K562 (cell line): ENCODE measurements at regions not wholly inside any gene's neighbourhood (a gene's known extent, or its start where the extent isn't known, plus 50 kb on each side); places are given as distances from the start of the nearest gene placed in this dataset.

ENCODE experiments used
- ATAC-seq: fragments of 200-7000 bp; cut with Tn5 transposase; 3 replicates; pipeline ENCODE4 v1.9.1; 2020; ENCODE audit warnings: moderate library complexity
- BruUV-seq: library from RNA; stranded (reverse); fragments of 400-500 nt; replicated peaks from 2 replicates; lab custom pipeline; 2021; lab: Mats Ljungman, UMichigan
- CTCF ChIA-PET: fragments of 300-600 bp; formaldehyde crosslinking; extraction: SDS; loops from one replicate; lab custom pipeline; 2021; ENCODE audit warnings: low intra/inter-chr PET ratio; lab: Yijun Ruan, JAX
- POLR2A ChIA-PET: fragments of 300-600, 350-650 bp; sonication (Branson Sonifier 250); formaldehyde crosslinking; extraction: SDS; loops from one replicate; lab custom pipeline; 2021; ENCODE audit warnings: antibody characterized with exemption, inconsistent platforms; lab: Yijun Ruan, JAX
- DNase-seq, 4 experiments: peaks; one replicate each; pipeline versions ENCODE4 v3.0.0 to v3.0.0-alpha.2; 2011 to 2018; ENCODE audit warnings: low spot score in 3 of 4, mixed read lengths in 3 of 4; ENCODE audit errors: extremely low read depth in 1 of 4
- FAIRE-seq: peaks from 2 replicates; lab custom pipeline; 2011; peaks lifted over from hg19 to GRCh38; lab: Jason Lieb, UNC
- H2AFZ ChIP-seq: 2 replicates; pipeline ENCODE4 v1.6.0; 2011; ENCODE audit warnings: low read depth, low read length, control low read depth, inconsistent platforms
- H3K27ac ChIP-seq: fragments of 200-600 bp; 3 replicates; pipeline ENCODE4 v1.8.0; 2011; ENCODE audit warnings: low read depth, mild to moderate bottlenecking, control low read depth, inconsistent platforms, low read length, moderate library complexity, mixed read lengths; ENCODE audit errors: extremely low read depth
- H3K27me3 ChIP-seq, 2 experiments: fragments of 300-600 bp in 1 of 2; 2 replicates in 1 of 2; 3 replicates in 1 of 2; pipeline versions ENCODE4 v1.6.0 to v1.8.0; 2011; ENCODE audit warnings: inconsistent platforms in 2 of 2, low read length in 2 of 2, mild to moderate bottlenecking in 1 of 2, mixed read lengths in 1 of 2, moderate library complexity in 1 of 2; ENCODE audit not compliant: control insufficient read depth in 2 of 2, insufficient read depth in 2 of 2
- H3K36me3 ChIP-seq: fragments of 300-600 bp; 3 replicates; pipeline ENCODE4 v1.8.0; 2011; ENCODE audit warnings: mild to moderate bottlenecking, low read length, inconsistent platforms; ENCODE audit not compliant: control insufficient read depth, insufficient read depth
- H3K4me1 ChIP-seq, 2 experiments: fragments of 200-600 bp in 1 of 2; replicated peaks in 1 of 2; 2 replicates in 1 of 2; 3 replicates in 1 of 2; pipeline versions ENCODE4 v1.5.1 to v1.8.0; 2011; ENCODE audit warnings: inconsistent platforms in 2 of 2, low read length in 2 of 2, mild to moderate bottlenecking in 1 of 2, mixed read lengths in 1 of 2, moderate library complexity in 1 of 2; ENCODE audit not compliant: control insufficient read depth in 2 of 2, insufficient read depth in 2 of 2
- H3K4me2 ChIP-seq: 2 replicates; pipeline ENCODE4 v1.6.1; 2011; ENCODE audit warnings: low read length, control low read depth, inconsistent platforms, mixed read lengths; ENCODE audit not compliant: insufficient read depth
- H3K4me3 ChIP-seq: fragments of 200-600 bp; sonication (generic), shearing (Covaris generic); 2 replicates; pipeline ENCODE4 v1.5.1; 2016; ENCODE audit warnings: control low read depth, inconsistent platforms
- H3K79me2 ChIP-seq: fragments of 200-600 bp; 3 replicates; pipeline ENCODE4 v1.8.0; 2011; ENCODE audit warnings: low read length, inconsistent platforms; ENCODE audit not compliant: control insufficient read depth, insufficient read depth
- H3K9ac ChIP-seq, 2 experiments: 2 replicates each; pipeline versions ENCODE4 v1.6.0 to v1.6.1; 2011; ENCODE audit warnings: low read depth in 2 of 2, low read length in 2 of 2, control low read depth in 1 of 2, inconsistent platforms in 1 of 2, mild to moderate bottlenecking in 1 of 2, mixed read lengths in 1 of 2; ENCODE audit not compliant: insufficient read depth in 1 of 2
- H3K9me1 ChIP-seq: one replicate; pipeline ENCODE4 v1.6.0; 2011; ENCODE audit warnings: inconsistent platforms, mild to moderate bottlenecking, low read length, moderate library complexity; ENCODE audit not compliant: control insufficient read depth, insufficient read depth
- H3K9me3 ChIP-seq: replicated peaks from 2 replicates; pipeline ENCODE4 v1.5.1; 2011; ENCODE audit warnings: low read depth, low read length, inconsistent platforms; ENCODE audit not compliant: control insufficient read depth, insufficient read depth
- H4K20me1 ChIP-seq: replicated peaks from 2 replicates; pipeline ENCODE4 v1.6.1; 2011; ENCODE audit warnings: low read length, inconsistent platforms, mixed read lengths; ENCODE audit not compliant: control insufficient read depth, insufficient read depth
- ARHGAP35 ChIP-seq: fragments of 450-650 bp; IDR thresholded peaks from 2 replicates; pipeline ENCODE4 v1.6.1; 2018; ENCODE audit not compliant: partially characterized antibody
- CEBPZ ChIP-seq: fragments of 150-350 bp; IDR thresholded peaks from 2 replicates; pipeline ENCODE4 v1.6.1; 2014; ENCODE audit warnings: low read depth, mild to moderate bottlenecking, low read length, borderline replicate concordance
- HDAC6 ChIP-seq: IDR thresholded peaks from 2 replicates; pipeline ENCODE4 v1.6.1; 2012; ENCODE audit warnings: low read depth, mild to moderate bottlenecking, control low read depth, inconsistent platforms, low read length, moderate library complexity
- POLR3A ChIP-seq: IDR thresholded peaks from 2 replicates; pipeline ENCODE4 v1.6.1; 2011; ENCODE audit warnings: borderline replicate concordance, mild to moderate bottlenecking, moderate library complexity; ENCODE audit not compliant: insufficient read length, insufficient read depth; ENCODE audit errors: extremely low read depth
- SMARCB1 ChIP-seq: IDR thresholded peaks from 2 replicates; pipeline ENCODE4 v1.6.1; 2011; ENCODE audit warnings: improper control_type of control experiment, low read depth; ENCODE audit not compliant: insufficient read length
- STAT5A ChIP-seq: IDR thresholded peaks from 2 replicates; pipeline ENCODE4 v1.6.1; 2012; ENCODE audit warnings: low read length, inconsistent platforms, borderline replicate concordance
- TAF1 ChIP-seq: IDR thresholded peaks from 2 replicates; pipeline ENCODE4 v1.6.1; 2011; ENCODE audit warnings: mild to moderate bottlenecking, low read length, moderate library complexity; ENCODE audit not compliant: insufficient read depth, control insufficient read depth, severe bottlenecking; ENCODE audit errors: extremely low read depth
- TCF7 ChIP-seq: sonication (generic); IDR thresholded peaks from 2 replicates; pipeline ENCODE4 v1.6.1; 2016; ENCODE audit warnings: antibody characterized with exemption, borderline replicate concordance
- THRA ChIP-seq: fragments of 450-650 bp; IDR thresholded peaks from 2 replicates; pipeline ENCODE4 v1.6.1; 2017; ENCODE audit warnings: mild to moderate bottlenecking, moderate library complexity
- ZFP36 ChIP-seq: fragments of 150-350 bp; IDR thresholded peaks from 2 replicates; pipeline ENCODE4 v1.6.1; 2018; ENCODE audit warnings: low read length, low read depth; ENCODE audit not compliant: partially characterized antibody
- ZNF146 ChIP-seq: IDR thresholded peaks from one replicate; pipeline ENCODE4 v1.6.1; 2018; ENCODE audit warnings: missing compliant biosample characterization; ENCODE audit not compliant: unreplicated experiment
- WGBS: fragments of 100-300 bp; shearing (Covaris generic); methylation state at CpG from one replicate; pipeline ENCODE4 v1.1.6; 2016; ENCODE audit warnings: low coverage, mixed read lengths; ENCODE audit not compliant: insufficient coverage; ENCODE audit errors: missing lambda C conversion rate; 5-methylcytosine and 5-hydroxymethylcytosine counted together
- in situ Hi-C: fragments of 300-500 bp; cut with MboI; formaldehyde crosslinking; loops from 4 replicates; pipeline ENCODE4 v1.15.0; 2018; ENCODE audit warnings: inconsistent platforms, mixed read lengths
- intact Hi-C: fragments of 100-400 bp; cut with micrococcal nuclease; formaldehyde crosslinking; loops from 2 replicates; pipeline ENCODE4 v1.14.2; 2022

GRCh38 chr10:78194050-78194449, 160.4 kb downstream of the RPS24 start (continued):
- TF ChIP-seq TAF1, result no peak
- TF ChIP-seq ARHGAP35, result no peak
- no peak for TF ChIP-seq STAT5A
- no peak for TF ChIP-seq THRA
- TF ChIP-seq SMARCB1, result no peak
- TF ChIP-seq ZNF146 (CRISPR knock-in tag), result no peak
- no peak for TF ChIP-seq HDAC6

GRCh38 chr10:78194539-78195402, 161.1 kb downstream of the RPS24 start:
- BruUV-seq, result no TSS peak
- no peak for DNase-seq
- ChIA-PET CTCF (no interaction called here), POLR2A (no interaction called here)
- TF ChIP-seq POLR3A, result no peak
- 0 out of 2 replicates have a peak, but pooled peaks have one; percentile 53 for TF ChIP-seq TCF7
- TF ChIP-seq CEBPZ, result no peak
- peak; percentile 75 for TF ChIP-seq ZFP36
- Histone ChIP-seq H3K36me3 (no peaks in the 10 kb centered on the region), H3K79me2 (no peaks in the 10 kb centered on the region), H4K20me1 (no peaks in the 10 kb centered on the region), H3K27ac (no peak overlapping the region), H3K4me1 (0 out of 5 replicates have a peak, but pooled peaks cover 0 to 4% of the 10 kb centered on the region in 2 experiments), H3K27me3 (peaks cover 0 to 5% of the 10 kb centered on the region in 2 experiments; a peak in 1 of 5 replicates), H3K9me1 (no peaks in the 10 kb centered on the region), H2AFZ (no peak overlapping the region), H3K4me2 (no peak overlapping the region), H3K9me3 (no peaks in the 10 kb centered on the region), H3K9ac (no peak overlapping the region), H3K4me3 (no peak overlapping the region)
- ATAC-seq, result no peak
- no peak for FAIRE-seq
- intact Hi-C loops (no loop called here), in situ Hi-C loops (no loop called here)
- 4% methylated on average over 10 of the region's 10 CpGs for WGBS
